ENCODE measurements at regions not wholly inside any gene's neighbourhood (a gene's known extent, or its start where the extent isn't known, plus 50 kb on each side); places are given as distances from the start of the nearest gene placed in this dataset.

DNA sequence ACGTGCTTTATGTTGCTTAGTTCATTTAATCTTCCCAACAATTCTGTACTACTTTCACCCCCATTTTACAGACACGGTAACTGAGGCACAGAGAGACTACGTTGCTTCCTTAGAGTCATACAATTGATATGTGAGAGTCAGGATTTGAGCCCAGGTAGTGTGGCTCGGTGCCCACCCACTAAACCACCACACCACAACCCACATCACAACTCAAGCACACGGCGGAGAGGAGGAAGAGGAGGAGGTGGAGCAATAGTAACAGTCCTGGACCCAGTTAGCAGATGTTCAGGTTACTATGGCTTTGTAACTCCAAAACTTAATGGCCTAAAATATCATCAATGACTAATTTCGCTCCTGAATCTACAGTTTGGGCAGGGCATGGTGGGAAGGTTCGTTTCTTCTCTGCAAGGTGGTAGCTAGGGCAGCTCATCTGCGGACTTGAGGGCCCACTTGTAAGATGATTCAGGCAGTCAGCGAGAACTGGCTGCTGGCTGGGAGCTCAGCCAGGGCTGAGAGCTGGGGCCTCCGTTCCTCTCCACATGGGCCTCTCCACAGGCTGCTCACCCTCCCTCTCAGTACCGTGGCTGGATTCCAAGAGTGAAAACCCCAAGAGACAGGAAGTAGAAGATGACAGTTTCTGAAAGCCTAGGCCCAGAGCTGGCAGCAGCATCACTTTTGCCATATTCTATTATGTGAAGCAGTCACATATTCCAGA is 167.1 kb downstream of the ZFP36L2 start:
- TF ChIP-seq EZH2 (IDR thresholded peaks at IDR 0.05; ENCODE audit: low read length), result no peak
- TF ChIP-seq, protein P1, sequence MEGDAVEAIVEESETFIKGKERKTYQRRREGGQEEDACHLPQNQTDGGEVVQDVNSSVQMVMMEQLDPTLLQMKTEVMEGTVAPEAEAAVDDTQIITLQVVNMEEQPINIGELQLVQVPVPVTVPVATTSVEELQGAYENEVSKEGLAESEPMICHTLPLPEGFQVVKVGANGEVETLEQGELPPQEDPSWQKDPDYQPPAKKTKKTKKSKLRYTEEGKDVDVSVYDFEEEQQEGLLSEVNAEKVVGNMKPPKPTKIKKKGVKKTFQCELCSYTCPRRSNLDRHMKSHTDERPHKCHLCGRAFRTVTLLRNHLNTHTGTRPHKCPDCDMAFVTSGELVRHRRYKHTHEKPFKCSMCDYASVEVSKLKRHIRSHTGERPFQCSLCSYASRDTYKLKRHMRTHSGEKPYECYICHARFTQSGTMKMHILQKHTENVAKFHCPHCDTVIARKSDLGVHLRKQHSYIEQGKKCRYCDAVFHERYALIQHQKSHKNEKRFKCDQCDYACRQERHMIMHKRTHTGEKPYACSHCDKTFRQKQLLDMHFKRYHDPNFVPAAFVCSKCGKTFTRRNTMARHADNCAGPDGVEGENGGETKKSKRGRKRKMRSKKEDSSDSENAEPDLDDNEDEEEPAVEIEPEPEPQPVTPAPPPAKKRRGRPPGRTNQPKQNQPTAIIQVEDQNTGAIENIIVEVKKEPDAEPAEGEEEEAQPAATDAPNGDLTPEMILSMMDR (optimal IDR thresholded peaks at IDR 0.05 in 1 of 3, IDR thresholded peaks at IDR 0.05 in 1 of 3, conservative IDR thresholded peaks at IDR 0.05 in 1 of 3; ENCODE audit: extremely low read depth in 1 of 3, insufficient read depth in 2 of 3, low read length in 3 of 3), result no peak
- no peaks in the 10 kb centered on the region for H3K36me3 ChIP-seq (ENCODE audit: control insufficient read depth in 2 of 2, extremely low read depth in 1 of 2, insufficient read depth in 2 of 2, low read length in 2 of 2)

DNA sequence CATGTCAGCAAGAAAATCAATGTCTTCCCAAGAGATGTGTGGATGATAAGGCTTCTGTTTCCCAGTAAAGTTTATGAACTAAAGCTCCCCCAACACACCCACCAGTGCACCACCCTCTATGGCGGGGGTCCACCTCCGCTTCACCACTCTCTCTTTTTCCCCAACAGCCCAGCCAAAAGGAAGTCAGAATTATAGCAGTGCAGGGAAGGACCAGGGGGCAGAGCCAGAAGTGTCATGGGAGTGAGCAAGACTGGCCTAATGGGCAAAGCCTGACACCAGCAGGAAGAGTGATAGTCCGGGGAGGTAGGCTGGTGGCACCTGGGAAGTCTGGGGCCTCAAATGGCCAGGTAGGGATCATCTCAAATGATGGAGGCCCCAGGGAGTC is 167.7 kb downstream of the ZFP36L2 start:
- dilution Hi-C loops (cut with MboI; ENCODE audit: extremely low pct_ligation_motif_present, low sequenced_read_pairs), result no loop called here
- peaks cover 26% of the 10 kb centered on the region for H3K4me1 ChIP-seq (ENCODE audit: control insufficient read depth, extremely low read depth, insufficient read depth, low read length)
- peaks cover 2% of the 10 kb centered on the region for H3K9me3 ChIP-seq (ENCODE audit: control insufficient read depth, low read depth, low read length)
- H3K27ac ChIP-seq (ENCODE audit: control insufficient read depth, insufficient read depth, low read length), result no peak overlapping the region
- no peak overlapping the region for H3K4me2 ChIP-seq (ENCODE audit: control insufficient read depth, extremely low read depth, insufficient read depth, low read depth, low read length)
- no peaks in the 10 kb centered on the region for H3K9me1 ChIP-seq (ENCODE audit: control insufficient read depth, extremely low read depth, insufficient read depth, low read length)
- no peaks in the 10 kb centered on the region for H3K27me3 ChIP-seq (ENCODE audit: control insufficient read depth, extremely low read depth, insufficient read depth, low read length)
- FAIRE-seq (no peak), DNase-seq (ENCODE audit: low read depth, low spot score) (no peak)
- no peaks in the 10 kb centered on the region for H4K20me1 ChIP-seq (ENCODE audit: control insufficient read depth, extremely low read depth, insufficient read depth, low read length)
- H3K79me2 ChIP-seq (ENCODE audit: control insufficient read depth, insufficient read depth, low read length), result no peaks in the 10 kb centered on the region
- H3K9ac ChIP-seq (ENCODE audit: control insufficient read depth, extremely low read depth, insufficient read depth, low read length), result no peak overlapping the region
- TF ChIP-seq EZH2 (IDR thresholded peaks at IDR 0.05; ENCODE audit: low read length), result no peak
- TF ChIP-seq, protein P1 (optimal IDR thresholded peaks at IDR 0.05 in 1 of 3, IDR thresholded peaks at IDR 0.05 in 1 of 3, conservative IDR thresholded peaks at IDR 0.05 in 1 of 3; ENCODE audit: extremely low read depth in 1 of 3, insufficient read depth in 2 of 3, low read length in 3 of 3), result no peak
- H2AFZ ChIP-seq (ENCODE audit: control insufficient read depth, low read length), result no peak overlapping the region
- no peak overlapping the region for H3K4me3 ChIP-seq (ENCODE audit: control insufficient read depth in 2 of 3, extremely low read depth in 1 of 3, insufficient read depth in 2 of 3, low read depth in 1 of 3, low read length in 3 of 3)
- no peaks in the 10 kb centered on the region for H3K36me3 ChIP-seq (ENCODE audit: control insufficient read depth in 2 of 2, extremely low read depth in 1 of 2, insufficient read depth in 2 of 2, low read length in 2 of 2)

More for the DNA sequence above, 167.1 kb downstream of the ZFP36L2 start:
- Histone ChIP-seq H3K4me2 (ENCODE audit: control insufficient read depth, extremely low read depth, insufficient read depth, low read depth, low read length) (no peak overlapping the region), H3K9me3 (ENCODE audit: control insufficient read depth, low read depth, low read length) (peaks cover 2% of the 10 kb centered on the region), H3K27ac (ENCODE audit: control insufficient read depth, insufficient read depth, low read length) (peak overlapping the region; percentile 33), H3K4me1 (ENCODE audit: control insufficient read depth, extremely low read depth, insufficient read depth, low read length) (peaks cover 26% of the 10 kb centered on the region), H3K9ac (ENCODE audit: control insufficient read depth, extremely low read depth, insufficient read depth, low read length) (no peak overlapping the region), H2AFZ (ENCODE audit: control insufficient read depth, low read length) (peak overlapping the region; percentile 2), H3K9me1 (ENCODE audit: control insufficient read depth, extremely low read depth, insufficient read depth, low read length) (no peaks in the 10 kb centered on the region), H4K20me1 (ENCODE audit: control insufficient read depth, extremely low read depth, insufficient read depth, low read length) (no peaks in the 10 kb centered on the region), H3K27me3 (ENCODE audit: control insufficient read depth, extremely low read depth, insufficient read depth, low read length) (no peaks in the 10 kb centered on the region), H3K4me3 (ENCODE audit: control insufficient read depth in 2 of 3, extremely low read depth in 1 of 3, insufficient read depth in 2 of 3, low read depth in 1 of 3, low read length in 3 of 3) (no peak overlapping the region), H3K79me2 (ENCODE audit: control insufficient read depth, insufficient read depth, low read length) (no peaks in the 10 kb centered on the region)
- FAIRE-seq (peak; percentile 82), DNase-seq (ENCODE audit: low read depth, low spot score) (no peak)
- dilution Hi-C loops (cut with MboI; ENCODE audit: extremely low pct_ligation_motif_present, low sequenced_read_pairs), result no loop called here

Measured in keratinocyte (primary cell).